ENCODE measurements at regions not wholly inside any gene's neighbourhood (a gene's known extent, or its start where the extent isn't known, plus 50 kb on each side); places are given as distances from the start of the nearest gene placed in this dataset.

GRCh38 chr6:66662721-66663507, 955.9 kb upstream of the EYS start:
- H3K4me1 ChIP-seq: no peaks in the 10 kb centered on the region
- no peak overlapping the region for H3K4me2 ChIP-seq
- H3K9ac ChIP-seq: no peak overlapping the region
- no peaks in the 10 kb centered on the region for H4K20me1 ChIP-seq
- no peaks in the 10 kb centered on the region for H3K36me3 ChIP-seq
- H3K27me3 ChIP-seq: no peaks in the 10 kb centered on the region
- no peak for TF ChIP-seq Cebpa-rat (IDR thresholded peaks at IDR 0.05)
- no peak overlapping the region for H3K4me3 ChIP-seq
- H3K9me3 ChIP-seq (replicated peaks in 1 of 11): no peaks in the 10 kb centered on the region
- no peak overlapping the region for H3K27ac ChIP-seq

DNA sequence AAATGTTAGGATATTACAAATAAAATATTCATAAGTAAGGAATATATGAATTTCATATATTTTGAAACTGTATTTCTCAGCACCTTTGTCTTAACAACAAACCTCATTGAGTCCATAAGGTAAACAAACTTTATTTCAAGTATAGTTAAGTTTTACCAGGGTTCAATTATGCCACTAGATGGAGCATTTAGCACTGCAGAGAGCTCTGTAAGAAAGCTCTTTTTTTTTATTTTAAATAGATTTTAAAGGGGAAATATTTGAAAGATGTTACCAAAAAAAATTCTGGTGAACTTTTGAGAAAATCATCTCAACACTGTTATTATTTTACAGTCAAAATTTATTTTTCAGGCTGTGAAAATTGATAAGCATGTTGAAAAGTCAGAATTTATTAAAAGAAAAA, 955.2 kb upstream of the EYS start:
- Histone ChIP-seq H3K4me3 (no peak overlapping the region), H3K36me3 (no peaks in the 10 kb centered on the region), H3K27ac (no peak overlapping the region), H3K9me3 (replicated peaks in 1 of 11) (no peaks in the 10 kb centered on the region), H3K4me1 (no peaks in the 10 kb centered on the region), H3K27me3 (no peaks in the 10 kb centered on the region), H4K20me1 (no peaks in the 10 kb centered on the region), H3K4me2 (no peak overlapping the region), H3K9ac (no peak overlapping the region)
- no peak for TF ChIP-seq Cebpa-rat (IDR thresholded peaks at IDR 0.05)

- Histone ChIP-seq H3K4me1 (no peaks in the 10 kb centered on the region), H3K27ac (no peak overlapping the region), H3K4me2 (no peak overlapping the region), H3K9ac (no peak overlapping the region), H3K27me3 (no peaks in the 10 kb centered on the region), H3K9me3 (replicated peaks in 1 of 11) (peaks cover 0 to 18% (median 13%) of the 10 kb centered on the region in 11 experiments; a peak in 14 of 22 replicates), H4K20me1 (no peaks in the 10 kb centered on the region), H3K4me3 (no peak overlapping the region), H3K36me3 (no peaks in the 10 kb centered on the region)
- TF ChIP-seq Cebpa-rat (IDR thresholded peaks at IDR 0.05): no peak
These were observed 948.4 kb upstream of the EYS start for GRCh38 chr6:66655420-66655819.

GRCh38 chr6:66638518-66638917, 931.5 kb upstream of the EYS start:
- no peak for TF ChIP-seq Cebpa-rat (IDR thresholded peaks at IDR 0.05)
- no peak overlapping the region for H3K9ac ChIP-seq
- H3K27ac ChIP-seq: no peak overlapping the region
- H3K4me1 ChIP-seq: peaks cover 0 to 5% (median 0%) of the 10 kb centered on the region in 10 experiments; a peak in 4 of 20 replicates
- H3K9me3 ChIP-seq (replicated peaks in 1 of 11): peaks cover 0 to 5% (median 0%) of the 10 kb centered on the region in 11 experiments; a peak in 1 of 22 replicates
- H3K36me3 ChIP-seq: no peaks in the 10 kb centered on the region
- no peak overlapping the region for H3K4me3 ChIP-seq
- H4K20me1 ChIP-seq: no peaks in the 10 kb centered on the region
- H3K27me3 ChIP-seq: no peaks in the 10 kb centered on the region
- H3K4me2 ChIP-seq: no peak overlapping the region

DNA sequence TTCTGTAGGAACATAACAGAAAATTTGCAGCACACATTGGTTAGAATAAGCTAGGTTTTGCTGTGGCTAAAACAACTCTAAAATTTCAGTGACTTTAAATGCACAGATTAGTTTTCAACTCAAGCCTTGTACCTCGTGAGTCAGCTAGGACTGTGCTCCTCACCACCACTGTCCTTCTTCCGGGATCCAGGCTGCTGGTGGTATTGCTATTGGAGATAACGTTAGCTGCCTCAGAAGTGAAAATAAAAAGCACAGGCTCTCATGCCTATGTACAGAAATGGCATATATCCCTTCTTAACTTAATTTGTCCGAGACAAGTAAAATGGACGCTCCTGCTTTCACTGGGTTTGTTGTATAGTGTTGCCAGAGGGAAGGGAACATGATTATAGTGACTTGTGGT, 931.1 kb upstream of the EYS start:
- no peaks in the 10 kb centered on the region for H3K36me3 ChIP-seq

GRCh38 chr6:66628917-66629316, 921.9 kb upstream of the EYS start:
- peak in 10 of 11 experiments; percentile 17 to 94 (median 68); a peak in 12 of 22 replicates for TF ChIP-seq Cebpa-rat (IDR thresholded peaks at IDR 0.05)
- Histone ChIP-seq H3K27ac (peak overlapping the region in 6 of 11 experiments; percentile 22 to 73 (median 46); a peak in 10 of 22 replicates), H3K27me3 (no peaks in the 10 kb centered on the region), H3K9me3 (replicated peaks in 1 of 11) (no peaks in the 10 kb centered on the region), H3K4me3 (no peak overlapping the region), H3K4me2 (peak overlapping the region in 6 of 11 experiments; percentile 6 to 62 (median 54); a peak in 11 of 22 replicates), H4K20me1 (no peaks in the 10 kb centered on the region), H3K9ac (no peak overlapping the region), H3K36me3 (no peaks in the 10 kb centered on the region), H3K4me1 (peaks cover 0 to 24% (median 5%) of the 10 kb centered on the region in 10 experiments; a peak in 9 of 20 replicates)

More for the DNA sequence above, 931.1 kb upstream of the EYS start:
- Histone ChIP-seq H3K9ac (no peak overlapping the region), H3K4me3 (no peak overlapping the region), H3K9me3 (replicated peaks in 1 of 11) (0 out of 22 replicates have a peak, but pooled peaks cover 0 to 5% (median 0%) of the 10 kb centered on the region in 11 experiments), H3K27ac (no peak overlapping the region), H3K4me1 (peaks cover 0 to 5% (median 0%) of the 10 kb centered on the region in 10 experiments; a peak in 4 of 20 replicates), H4K20me1 (no peaks in the 10 kb centered on the region), H3K4me2 (no peak overlapping the region), H3K27me3 (no peaks in the 10 kb centered on the region)
- TF ChIP-seq Cebpa-rat (IDR thresholded peaks at IDR 0.05): no peak

- Histone ChIP-seq H3K4me1 (peaks cover 0 to 7% (median under 1%) of the 10 kb centered on the region in 10 experiments; a peak in 9 of 20 replicates), H3K27ac (no peak overlapping the region), H3K27me3 (no peaks in the 10 kb centered on the region), H3K9me3 (replicated peaks in 1 of 11) (no peaks in the 10 kb centered on the region), H3K9ac (no peak overlapping the region), H4K20me1 (no peaks in the 10 kb centered on the region), H3K4me2 (no peak overlapping the region), H3K36me3 (no peaks in the 10 kb centered on the region), H3K4me3 (no peak overlapping the region)
- TF ChIP-seq Cebpa-rat (IDR thresholded peaks at IDR 0.05): no peak
These were observed 916.0 kb upstream of the EYS start for GRCh38 chr6:66623050-66623449.

GRCh38 chr6:66605971-66606370, 898.9 kb upstream of the EYS start:
- no peak for TF ChIP-seq Cebpa-rat (IDR thresholded peaks at IDR 0.05)
- Histone ChIP-seq H3K4me3 (no peak overlapping the region), H3K4me1 (no peaks in the 10 kb centered on the region), H4K20me1 (no peaks in the 10 kb centered on the region), H3K36me3 (no peaks in the 10 kb centered on the region), H3K9me3 (replicated peaks in 1 of 11) (no peaks in the 10 kb centered on the region), H3K27me3 (no peaks in the 10 kb centered on the region), H3K4me2 (no peak overlapping the region), H3K9ac (no peak overlapping the region), H3K27ac (no peak overlapping the region)

- TF ChIP-seq Cebpa-rat (IDR thresholded peaks at IDR 0.05): no peak
- no peak overlapping the region for H3K27ac ChIP-seq
- H3K27me3 ChIP-seq: no peaks in the 10 kb centered on the region
- H3K9me3 ChIP-seq (replicated peaks in 1 of 11): no peaks in the 10 kb centered on the region
- H3K9ac ChIP-seq: no peak overlapping the region
- H3K36me3 ChIP-seq: no peaks in the 10 kb centered on the region
- no peaks in the 10 kb centered on the region for H4K20me1 ChIP-seq
- H3K4me2 ChIP-seq: no peak overlapping the region
- H3K4me1 ChIP-seq: no peaks in the 10 kb centered on the region
- no peak overlapping the region for H3K4me3 ChIP-seq
These were observed 898.0 kb upstream of the EYS start for GRCh38 chr6:66605011-66605410.

DNA sequence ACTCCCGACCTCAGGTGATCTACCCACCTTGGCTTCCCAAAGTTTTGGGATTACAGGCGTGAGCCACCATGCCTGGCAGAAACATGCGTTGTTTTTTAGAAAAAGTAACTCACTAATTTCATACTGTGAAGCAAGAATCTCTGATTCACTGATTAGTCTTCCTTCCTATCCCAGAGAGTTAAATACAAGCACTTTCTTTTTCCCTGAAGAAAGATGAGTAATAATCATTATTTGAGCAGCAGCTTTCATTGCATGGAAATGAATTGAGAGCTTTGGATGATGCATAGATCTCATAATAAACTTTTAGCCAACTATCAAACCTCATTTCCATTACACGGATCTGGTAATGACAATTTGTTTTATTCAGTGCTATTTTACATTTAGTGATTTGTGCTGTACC, 892.5 kb upstream of the EYS start:
- Histone ChIP-seq H3K36me3 (no peaks in the 10 kb centered on the region), H3K27me3 (no peaks in the 10 kb centered on the region), H3K4me2 (no peak overlapping the region), H4K20me1 (no peaks in the 10 kb centered on the region), H3K27ac (no peak overlapping the region), H3K9me3 (replicated peaks in 1 of 11) (peaks cover 0 to 8% (median 0%) of the 10 kb centered on the region in 11 experiments; a peak in 1 of 22 replicates), H3K4me3 (no peak overlapping the region), H3K9ac (no peak overlapping the region), H3K4me1 (no peaks in the 10 kb centered on the region)
- TF ChIP-seq Cebpa-rat (IDR thresholded peaks at IDR 0.05): no peak
